ENCODE measurements at regions not wholly inside any gene's neighbourhood (a gene's known extent, or its start where the extent isn't known, plus 50 kb on each side); places are given as distances from the start of the nearest gene placed in this dataset.

DNA sequence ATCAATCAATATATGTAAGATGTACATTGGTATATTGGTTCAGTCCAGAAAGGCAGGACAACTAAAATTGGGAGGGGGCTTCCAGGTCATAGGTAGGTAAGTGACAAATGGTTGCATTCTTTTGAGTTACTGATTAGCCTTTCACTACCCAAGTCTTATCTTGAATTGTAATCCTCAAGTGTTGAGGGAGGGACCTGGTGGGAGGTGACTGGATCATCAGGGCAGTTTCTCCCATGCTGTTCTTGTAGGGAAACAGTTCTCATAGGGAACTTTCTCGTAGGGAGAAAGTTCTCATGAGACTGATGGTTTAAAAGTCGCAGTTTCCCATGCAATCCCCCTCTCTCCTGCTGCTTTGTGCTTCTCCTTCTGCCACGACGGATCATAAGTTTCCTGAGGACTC is 809.2 kb downstream of the KCNT2 start:
- TF ChIP-seq CTCF (IDR thresholded peaks at IDR 0.05; ENCODE audit: extremely low read depth in 1 of 2, insufficient read depth in 1 of 2, low read depth in 1 of 2, low read length in 2 of 2) (no peak), POLR2A (IDR thresholded peaks at IDR 0.05; ENCODE audit: low read depth, low read length) (no peak), POLR2AphosphoS5 (IDR thresholded peaks at IDR 0.05; ENCODE audit: insufficient read depth, low read depth, low read length) (no peak), MYC (IDR thresholded peaks at IDR 0.05; ENCODE audit: low read depth, low read length) (no peak), JUN (IDR thresholded peaks at IDR 0.05; ENCODE audit: borderline replicate concordance, insufficient read depth, insufficient read length, low read depth) (no peak), EZH2 (IDR thresholded peaks at IDR 0.05; ENCODE audit: borderline replicate concordance, low read depth, low read length, severe bottlenecking) (no peak), FOS (IDR thresholded peaks at IDR 0.05; ENCODE audit: borderline replicate concordance, insufficient read depth, low read length) (no peak)
- TF ChIP-seq, protein P1, sequence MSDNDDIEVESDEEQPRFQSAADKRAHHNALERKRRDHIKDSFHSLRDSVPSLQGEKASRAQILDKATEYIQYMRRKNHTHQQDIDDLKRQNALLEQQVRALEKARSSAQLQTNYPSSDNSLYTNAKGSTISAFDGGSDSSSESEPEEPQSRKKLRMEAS (IDR thresholded peaks at IDR 0.05; ENCODE audit: insufficient read depth, insufficient read length) = no peak
